ENCODE measurements at regions not wholly inside any gene's neighbourhood (a gene's known extent, or its start where the extent isn't known, plus 50 kb on each side); places are given as distances from the start of the nearest gene placed in this dataset.

DNA sequence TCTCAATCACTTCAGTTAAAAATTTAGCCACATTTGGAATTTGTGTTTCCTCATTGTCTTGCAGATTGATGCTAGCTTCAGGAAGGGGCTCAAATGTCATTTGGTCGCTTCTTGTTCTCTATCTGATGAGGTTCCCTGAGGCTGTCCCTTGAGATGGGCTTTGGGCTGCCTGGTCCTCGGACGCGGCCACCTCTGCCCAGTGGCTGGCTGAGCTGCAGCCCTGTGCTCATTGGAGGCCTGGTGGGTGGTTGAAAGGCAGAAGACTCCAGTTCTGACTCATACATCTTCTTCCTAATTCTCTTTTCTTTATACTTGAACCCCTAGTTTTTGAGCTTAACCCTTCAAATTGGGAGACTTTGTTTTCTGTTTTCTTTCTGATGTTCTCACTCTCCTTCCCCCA, 78.8 kb upstream of the NTRK2 start:
- TF ChIP-seq GATA2 (IDR thresholded peaks at IDR 0.05; ENCODE audit: low read depth, low read length) = no peak
- TF ChIP-seq GATA3 (IDR thresholded peaks at IDR 0.05; ENCODE audit: low read depth, low read length) = no peak
